ENCODE measurements at regions not wholly inside any gene's neighbourhood (a gene's known extent, or its start where the extent isn't known, plus 50 kb on each side); places are given as distances from the start of the nearest gene placed in this dataset.

DNA sequence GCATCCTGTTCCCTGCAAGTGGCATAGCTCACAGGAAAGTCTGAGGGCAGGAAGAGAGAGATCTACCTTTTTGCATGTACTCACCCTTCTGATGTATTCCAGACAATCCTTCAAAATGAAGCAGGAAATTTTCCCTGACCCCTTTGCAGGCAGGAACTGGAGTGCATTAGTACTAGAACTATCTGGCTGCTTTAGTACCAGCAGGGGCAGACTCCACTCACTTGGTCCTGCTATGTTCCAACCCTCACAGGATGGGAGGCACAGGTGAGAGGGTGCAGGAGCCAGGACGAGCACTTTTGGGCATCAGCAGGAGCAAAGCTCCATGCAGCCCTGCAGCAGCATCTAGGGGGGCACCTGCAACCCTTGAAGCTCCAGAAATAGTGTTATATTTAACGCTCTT, 116.3 kb upstream of the IGF1 start:
- DNase-seq (ENCODE audit: low spot score): no peak
- TF ChIP-seq, protein P1, sequence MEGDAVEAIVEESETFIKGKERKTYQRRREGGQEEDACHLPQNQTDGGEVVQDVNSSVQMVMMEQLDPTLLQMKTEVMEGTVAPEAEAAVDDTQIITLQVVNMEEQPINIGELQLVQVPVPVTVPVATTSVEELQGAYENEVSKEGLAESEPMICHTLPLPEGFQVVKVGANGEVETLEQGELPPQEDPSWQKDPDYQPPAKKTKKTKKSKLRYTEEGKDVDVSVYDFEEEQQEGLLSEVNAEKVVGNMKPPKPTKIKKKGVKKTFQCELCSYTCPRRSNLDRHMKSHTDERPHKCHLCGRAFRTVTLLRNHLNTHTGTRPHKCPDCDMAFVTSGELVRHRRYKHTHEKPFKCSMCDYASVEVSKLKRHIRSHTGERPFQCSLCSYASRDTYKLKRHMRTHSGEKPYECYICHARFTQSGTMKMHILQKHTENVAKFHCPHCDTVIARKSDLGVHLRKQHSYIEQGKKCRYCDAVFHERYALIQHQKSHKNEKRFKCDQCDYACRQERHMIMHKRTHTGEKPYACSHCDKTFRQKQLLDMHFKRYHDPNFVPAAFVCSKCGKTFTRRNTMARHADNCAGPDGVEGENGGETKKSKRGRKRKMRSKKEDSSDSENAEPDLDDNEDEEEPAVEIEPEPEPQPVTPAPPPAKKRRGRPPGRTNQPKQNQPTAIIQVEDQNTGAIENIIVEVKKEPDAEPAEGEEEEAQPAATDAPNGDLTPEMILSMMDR (IDR thresholded peaks at IDR 0.05; ENCODE audit: extremely low read depth, missing control alignments): no peak

DNA sequence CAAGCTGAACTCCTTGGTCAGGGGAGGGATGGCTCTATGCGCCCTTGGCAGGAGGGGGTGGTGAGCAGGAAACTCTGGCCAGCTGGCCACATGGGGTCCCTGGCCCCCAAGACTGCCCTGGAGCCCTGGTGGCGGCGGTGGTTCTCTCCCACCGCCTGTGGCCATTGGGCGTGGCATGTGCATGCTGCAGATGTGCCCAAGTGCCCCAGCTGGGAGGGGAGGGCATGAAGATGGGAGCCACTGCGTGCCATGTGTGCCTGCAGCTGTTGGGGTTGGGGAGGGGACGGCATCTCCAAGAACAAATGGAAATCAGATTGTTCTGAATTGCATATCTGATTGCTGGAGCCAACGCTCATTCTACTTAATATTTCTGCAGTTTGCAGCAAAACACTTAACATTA, 115.7 kb upstream of the IGF1 start:
- no peak for DNase-seq (ENCODE audit: low spot score)
- TF ChIP-seq, protein P1 (IDR thresholded peaks at IDR 0.05; ENCODE audit: extremely low read depth, missing control alignments): no peak

DNA sequence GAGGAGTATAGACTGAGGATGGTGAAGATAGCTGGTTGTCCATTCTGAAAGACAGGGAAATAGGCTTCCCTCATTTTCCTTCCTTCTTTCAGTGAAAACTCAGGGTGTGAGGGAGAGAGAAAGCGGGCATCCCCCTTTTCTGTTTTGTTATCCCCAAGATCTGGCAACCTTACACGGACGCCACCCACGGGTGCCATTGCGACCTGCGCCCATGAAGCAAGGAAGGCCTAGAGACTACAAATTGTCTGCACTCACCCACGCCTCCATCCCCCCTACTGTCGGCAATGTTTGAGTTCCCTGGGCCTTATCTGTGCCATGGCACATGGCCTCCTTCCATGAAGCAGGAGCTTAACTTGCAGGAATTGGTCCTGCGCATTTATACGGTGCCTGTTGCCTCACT, 115.0 kb upstream of the IGF1 start:
- TF ChIP-seq, protein P1 (IDR thresholded peaks at IDR 0.05; ENCODE audit: extremely low read depth, missing control alignments): no peak
- DNase-seq (ENCODE audit: low spot score): no peak

DNA sequence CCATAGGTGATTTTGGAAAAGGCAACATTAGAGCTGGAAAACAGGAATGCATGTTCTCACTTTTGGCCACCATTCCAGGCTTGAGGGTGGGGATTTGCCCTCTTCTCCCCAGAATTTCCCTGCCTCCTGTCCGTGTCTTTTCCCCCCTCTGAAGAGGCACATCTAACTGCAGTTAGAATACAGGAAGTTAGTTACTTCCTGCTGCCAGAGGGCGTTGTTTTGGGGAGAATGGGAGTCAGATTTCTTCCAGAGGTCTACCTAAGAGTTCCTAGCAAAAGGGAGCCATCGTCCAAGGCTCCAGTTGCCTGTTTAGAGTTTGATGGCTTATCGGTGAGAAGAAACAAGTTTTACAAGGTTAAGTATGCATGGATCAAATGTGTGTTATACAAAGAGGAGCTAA, 112.8 kb upstream of the IGF1 start:
- no peak for DNase-seq (ENCODE audit: low spot score)
- TF ChIP-seq, protein P1 (IDR thresholded peaks at IDR 0.05; ENCODE audit: extremely low read depth, missing control alignments): no peak

DNA sequence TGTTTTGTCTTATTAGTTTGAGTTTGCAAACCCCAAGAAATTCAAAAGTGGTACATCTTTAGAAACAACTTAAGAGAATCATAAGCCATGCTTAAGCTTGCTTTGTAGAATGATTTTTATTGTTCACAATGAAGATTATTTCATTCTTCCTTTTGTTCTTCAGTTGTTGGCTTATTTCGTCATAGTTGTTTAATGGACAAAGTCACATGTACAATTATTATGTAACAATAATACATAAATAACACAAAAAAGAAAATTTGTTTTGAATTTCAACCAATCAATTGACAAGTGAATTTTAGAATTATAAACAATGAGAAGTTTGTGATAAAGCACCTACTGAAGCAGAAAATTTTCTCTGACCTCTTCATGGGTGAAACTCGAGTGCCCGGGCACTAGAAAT, 111.8 kb upstream of the IGF1 start:
- TF ChIP-seq, protein P1 (IDR thresholded peaks at IDR 0.05; ENCODE audit: extremely low read depth, missing control alignments): no peak

DNA sequence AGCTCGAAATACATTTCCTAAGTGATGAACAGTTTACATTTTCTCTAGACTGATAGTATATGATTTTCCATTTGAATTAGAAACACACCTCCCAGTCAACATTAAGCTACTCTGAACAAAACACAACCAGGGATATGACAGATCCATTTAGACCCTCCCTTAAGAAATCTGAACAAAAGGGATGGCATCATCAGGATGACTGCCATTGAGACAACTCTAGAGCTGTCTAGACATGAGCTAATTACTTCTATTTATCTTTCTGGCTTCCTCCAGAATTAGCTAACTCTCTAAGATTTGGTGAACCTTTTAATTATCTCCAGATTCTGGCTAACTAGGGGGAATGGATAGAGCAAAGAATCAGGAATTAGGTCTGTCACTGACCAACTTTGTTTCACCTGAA, 92.9 kb upstream of the IGF1 start:
- DNase-seq (ENCODE audit: low spot score): no peak
- TF ChIP-seq, protein P1 (IDR thresholded peaks at IDR 0.05; ENCODE audit: extremely low read depth, missing control alignments): no peak

More for the DNA sequence above, 111.8 kb upstream of the IGF1 start:
- DNase-seq (ENCODE audit: low spot score): no peak

DNA sequence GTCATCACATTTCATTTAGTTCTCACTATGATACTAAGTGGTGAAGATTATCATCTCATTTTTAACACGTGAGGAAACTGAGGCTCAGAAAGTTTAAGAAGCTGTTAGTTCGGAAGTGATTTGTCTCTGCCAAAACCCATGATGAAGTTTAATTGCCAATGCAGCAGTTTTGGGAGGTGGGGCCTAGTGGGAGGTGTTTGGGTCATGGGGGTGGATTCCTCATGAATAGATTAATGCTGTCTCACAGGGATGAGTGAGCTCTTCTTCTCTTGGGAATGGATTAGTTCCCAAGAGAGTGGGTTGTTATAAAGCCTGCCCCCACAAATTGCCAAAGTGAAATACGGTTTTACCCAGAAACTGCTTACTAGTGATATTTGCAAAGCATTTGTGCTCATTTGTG, 91.5 kb upstream of the IGF1 start:
- no peak for DNase-seq (ENCODE audit: low spot score)
- TF ChIP-seq, protein P1 (IDR thresholded peaks at IDR 0.05; ENCODE audit: extremely low read depth, missing control alignments): no peak
